HUDEP-2 (cell line): ENCODE measurements at regions not wholly inside any gene's neighbourhood (a gene's known extent, or its start where the extent isn't known, plus 50 kb on each side); places are given as distances from the start of the nearest gene placed in this dataset.
"Not testable (repeated sequence)": the region's sequence is repeated elsewhere in the genome, so short reads cannot be mapped to it uniquely, and the experiment has no call there.

Experiments
- DNase-seq, 76 experiments: peaks; one replicate each; lab custom pipeline; 2025; ENCODE audit not compliant: unreplicated experiment in 76 of 76; lab: John Stamatoyannopoulos, UW

DNA sequence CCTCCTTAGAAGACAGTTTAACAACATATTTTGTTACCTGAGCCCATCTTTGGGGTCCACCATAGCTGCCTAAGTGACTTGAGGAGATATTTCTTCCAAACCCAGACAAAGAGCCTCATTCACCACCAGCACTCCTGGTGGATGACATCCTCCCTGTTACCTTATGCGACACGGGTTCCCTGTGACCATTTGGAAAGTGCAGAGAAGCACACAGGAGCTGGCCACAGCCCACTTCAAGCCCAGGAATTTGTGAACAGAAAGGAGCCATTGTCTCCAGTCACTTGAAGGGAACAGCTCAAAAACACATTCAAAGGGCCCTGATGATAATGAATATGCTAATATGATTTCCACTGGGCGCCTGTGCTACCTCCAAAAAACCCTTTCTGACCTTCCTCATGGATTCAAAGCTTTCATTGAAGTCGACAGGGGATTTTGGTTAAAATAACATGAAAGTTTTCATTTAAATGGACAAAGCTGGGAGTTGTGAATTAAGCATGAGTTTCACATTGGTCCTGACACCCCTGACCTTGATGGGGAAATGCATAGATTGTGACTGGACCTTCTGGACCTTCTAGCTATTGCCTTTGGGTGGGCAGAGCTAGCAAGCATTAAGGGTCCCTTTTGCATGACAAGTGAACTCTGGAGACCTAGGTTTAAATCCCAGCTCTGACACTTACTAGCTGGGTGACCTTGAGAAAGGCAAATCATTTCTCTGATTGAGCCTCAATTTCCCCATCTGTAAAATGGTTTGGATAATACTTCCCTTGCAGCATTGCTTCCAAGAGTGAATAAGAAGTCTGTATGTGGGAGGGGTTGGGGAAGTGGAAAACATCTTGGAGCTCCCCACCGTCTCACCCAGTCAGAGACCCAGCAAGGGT, 83.3 kb upstream of the SIRPA start:
- DNase-seq = no peak

- no peak for DNase-seq
Measured at GRCh38 chr20:1810926-1811620, 84.1 kb upstream of the SIRPA start.

DNA sequence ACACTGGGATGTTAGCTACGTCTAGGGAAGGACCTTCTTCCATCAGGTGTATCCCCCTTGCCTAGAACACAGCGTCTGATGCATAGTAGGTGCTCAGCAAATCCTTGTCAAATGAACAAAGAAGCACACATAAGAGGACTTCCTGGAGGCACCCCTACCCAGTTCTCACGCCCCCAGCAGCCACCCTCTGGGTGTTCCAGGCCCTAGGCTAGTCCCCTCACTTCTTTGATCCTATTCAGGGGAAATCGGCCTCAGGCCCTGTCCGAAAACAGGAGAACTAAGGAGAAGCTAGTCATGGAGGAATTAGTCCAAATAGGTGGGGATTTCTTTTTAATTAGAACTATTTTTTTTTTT, 84.7 kb upstream of the SIRPA start:
- no peak for DNase-seq

DNA sequence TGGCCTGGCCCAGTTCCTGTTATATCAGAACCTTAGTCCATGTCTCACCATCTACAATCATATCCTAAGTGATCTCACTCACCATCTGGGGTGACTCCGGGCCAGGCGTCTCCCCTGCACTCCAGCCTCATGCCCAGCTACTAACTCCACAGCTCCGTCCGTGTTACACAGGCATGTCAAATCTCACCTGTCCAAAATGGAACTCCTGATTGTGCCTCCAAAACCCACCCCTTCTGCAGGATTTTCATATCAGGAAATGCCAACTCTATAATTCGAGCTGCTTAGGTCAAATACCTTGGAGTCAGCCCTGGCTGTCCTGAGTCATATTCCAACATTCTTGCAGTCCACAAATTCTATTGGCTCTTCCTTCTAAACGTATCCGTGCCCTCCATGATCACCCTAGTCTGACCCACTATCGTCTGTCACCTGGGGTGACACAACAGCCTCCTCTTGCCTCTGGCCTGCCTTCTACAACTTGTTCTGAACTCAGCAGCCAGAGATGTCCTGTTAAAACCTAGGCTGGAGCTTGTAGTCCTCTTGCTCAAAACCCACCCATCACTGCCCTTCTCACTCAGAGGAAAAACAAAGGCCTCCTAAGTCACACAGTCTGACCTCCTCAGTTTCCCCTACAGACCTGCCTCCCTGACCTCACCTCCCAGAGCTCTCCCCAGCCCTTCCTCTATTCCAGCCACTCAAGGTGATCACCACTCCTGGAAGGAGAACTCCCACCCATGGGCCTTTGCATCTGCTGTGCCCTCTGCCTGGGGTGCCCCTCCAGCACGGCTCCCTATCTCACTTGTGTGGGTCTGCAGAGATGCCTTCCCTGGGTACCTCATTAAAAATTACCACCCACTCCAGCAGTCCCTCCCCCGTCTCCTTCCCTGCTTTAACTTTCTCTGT, 85.3 kb upstream of the SIRPA start:
- DNase-seq = no peak

DNA sequence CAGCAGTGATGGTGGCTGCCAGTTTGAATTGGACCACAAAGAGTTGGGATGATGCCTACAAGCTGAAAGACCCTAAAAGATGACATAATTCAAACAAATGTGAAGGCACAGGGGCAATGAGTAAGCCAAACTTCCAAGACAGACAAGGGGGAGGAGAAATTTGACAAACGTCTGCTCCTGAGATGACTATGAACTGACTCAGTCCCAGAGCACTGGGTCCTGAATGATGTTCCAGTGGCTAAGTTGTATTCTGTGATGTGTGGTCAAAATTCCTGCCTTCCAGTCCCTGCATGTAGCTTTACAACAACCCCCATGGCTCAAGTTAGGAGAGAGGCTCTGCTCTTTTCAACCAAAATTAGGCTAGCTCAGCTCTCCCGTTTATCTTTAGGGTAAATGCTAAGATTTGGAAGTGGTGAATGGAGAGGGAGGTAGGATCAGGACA, 86.1 kb upstream of the SIRPA start:
- no peak for DNase-seq

GRCh38 chr20:1808101-1808500, 87.1 kb upstream of the SIRPA start:
- no peak for DNase-seq

GRCh38 chr20:1807394-1807793, 87.8 kb upstream of the SIRPA start:
- DNase-seq = no peak

- peak in 1 of 76 experiments; percentile 2 for DNase-seq
Measured at GRCh38 chr20:1806456-1806855, 88.8 kb upstream of the SIRPA start.

- no peak for DNase-seq
Measured at GRCh38 chr20:1805816-1806215, 89.4 kb upstream of the SIRPA start.

GRCh38 chr20:1805161-1805581, 90.0 kb upstream of the SIRPA start:
- no peak for DNase-seq

DNA sequence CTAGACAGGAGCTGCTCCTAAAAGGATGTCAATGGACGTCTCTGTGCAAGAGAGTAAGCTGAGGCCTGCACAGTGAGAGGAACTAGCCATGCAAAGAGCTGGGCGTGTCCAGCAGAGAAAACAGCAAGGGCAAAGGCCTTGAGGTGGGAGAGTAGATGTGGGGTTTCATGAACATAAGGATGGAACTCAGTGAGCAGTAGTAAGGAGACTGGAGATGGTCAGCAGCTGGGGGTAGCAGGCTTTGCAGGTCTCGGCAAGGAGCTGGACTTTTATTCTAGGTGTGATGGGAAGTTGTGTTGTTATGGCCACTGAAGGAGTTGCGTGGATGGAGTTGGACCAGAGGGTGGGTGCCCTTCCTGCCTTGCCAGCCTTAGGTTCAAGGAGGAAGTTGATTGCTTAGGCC, 90.7 kb upstream of the SIRPA start:
- no peak for DNase-seq

GRCh38 chr20:1803932-1804501, 91.2 kb upstream of the SIRPA start:
- no peak for DNase-seq

GRCh38 chr20:1803061-1803931, 91.9 kb upstream of the SIRPA start:
- DNase-seq = no peak

GRCh38 chr20:1802385-1803060, 92.7 kb upstream of the SIRPA start:
- peak in 5 of 76 experiments; percentile 2 to 18 (median 4) for DNase-seq

- DNase-seq = no peak
Measured at GRCh38 chr20:1801929-1802306, 93.3 kb upstream of the SIRPA start.

DNA sequence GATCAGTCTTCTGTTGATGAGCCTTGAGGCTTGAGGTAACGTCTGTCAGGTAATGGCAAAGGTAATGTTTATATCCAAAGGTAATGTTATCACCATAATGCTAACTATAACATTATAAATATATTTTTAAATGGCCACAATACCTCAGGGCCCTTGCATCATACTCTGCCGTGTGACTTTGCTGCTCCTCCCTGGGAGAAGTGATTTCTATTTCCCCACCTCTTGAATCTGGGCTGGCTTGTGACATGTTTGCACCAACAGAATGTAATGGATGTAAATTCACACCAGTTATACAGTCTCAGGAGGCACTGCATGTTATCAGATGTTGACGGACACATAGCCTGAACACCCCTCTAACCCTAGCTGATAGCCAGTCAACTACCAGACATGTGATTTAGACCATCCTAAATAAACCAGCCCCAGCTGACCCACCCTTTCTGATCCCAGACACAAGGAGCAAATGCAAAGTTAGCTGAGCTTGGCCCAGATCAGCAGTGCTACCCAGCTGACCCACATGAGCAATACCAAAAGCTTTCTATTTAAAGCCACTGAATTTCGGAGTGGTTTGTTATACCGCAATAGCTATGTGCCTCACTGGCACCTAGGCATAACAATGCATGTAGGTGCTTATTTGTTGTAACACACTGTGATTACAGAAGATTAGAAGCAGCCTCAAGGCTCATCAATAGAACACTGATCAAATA, 93.8 kb upstream of the SIRPA start:
- no peak for DNase-seq

DNA sequence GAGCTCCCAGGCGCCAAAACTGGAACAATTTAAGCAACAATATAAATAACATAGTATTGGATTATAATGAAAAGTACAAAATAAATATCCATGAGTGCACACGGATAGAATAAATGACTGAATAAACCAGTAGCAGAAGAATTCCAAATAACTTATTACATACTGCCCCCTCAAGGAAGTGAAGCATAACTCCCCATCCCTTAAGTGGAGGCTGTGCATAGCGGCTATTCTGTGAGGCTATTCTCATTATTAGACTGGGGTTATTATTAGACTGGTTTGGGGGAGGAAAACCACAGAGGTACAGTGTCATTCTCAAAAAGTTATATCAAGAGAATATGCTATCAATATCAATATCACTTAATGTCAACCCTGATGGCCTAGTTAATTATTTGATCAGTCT, 94.4 kb upstream of the SIRPA start:
- no peak for DNase-seq

DNA sequence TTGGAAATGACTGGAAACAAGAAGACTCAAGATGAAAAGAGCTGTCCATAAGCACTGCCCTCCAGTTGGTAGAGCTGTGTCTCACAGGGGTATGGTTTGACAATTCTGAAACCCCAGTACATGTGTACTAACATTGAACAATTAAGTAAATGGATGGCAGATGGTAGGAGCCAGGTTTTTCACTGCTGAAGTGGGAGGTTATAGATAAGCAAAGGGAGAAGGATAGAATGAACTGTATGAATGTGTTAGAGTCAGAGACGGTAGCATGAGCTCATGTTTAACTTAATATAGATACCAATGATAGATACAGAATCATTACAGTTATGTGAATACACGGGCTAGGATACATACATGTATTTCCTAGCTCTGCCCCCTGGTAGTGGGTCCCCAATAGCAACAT, 95.0 kb upstream of the SIRPA start:
- no peak for DNase-seq

GRCh38 chr20:1799746-1800145, 95.5 kb upstream of the SIRPA start:
- DNase-seq = not testable (repeated sequence)
